ENCODE measurements at regions not wholly inside any gene's neighbourhood (a gene's known extent, or its start where the extent isn't known, plus 50 kb on each side); places are given as distances from the start of the nearest gene placed in this dataset.

DNA sequence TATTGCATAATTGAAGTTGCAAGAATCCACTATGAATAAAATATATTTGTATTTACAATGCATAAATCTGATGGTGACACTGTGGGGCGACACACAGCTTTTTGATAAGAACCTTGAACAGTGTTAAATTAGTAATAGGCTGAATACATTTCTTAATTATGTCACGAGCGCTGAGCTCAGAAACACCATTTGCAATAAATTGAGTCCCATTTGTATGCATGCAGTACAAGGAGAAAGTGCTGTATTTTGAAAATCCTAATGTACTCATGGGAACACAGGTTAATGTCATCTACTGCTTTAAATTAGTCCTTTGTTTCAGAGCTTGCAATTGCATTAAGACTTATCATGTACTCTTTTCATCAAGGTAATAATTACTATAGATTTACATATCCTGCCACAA lies 579.5 kb downstream of the RBFOX1 start:
- no peak for DNase-seq (ENCODE audit: low spot score, unreplicated experiment)
- no peaks in the 10 kb centered on the region for H3K9me3 Mint-ChIP-seq (ENCODE audit: low read depth)
- no peaks in the 10 kb centered on the region for H3K36me3 Mint-ChIP-seq (ENCODE audit: insufficient read depth)
- H3K4me1 Mint-ChIP-seq (ENCODE audit: low read depth), result peaks cover 2% of the 10 kb centered on the region
- TF ChIP-seq CTCF (IDR thresholded peaks at IDR 0.05; ENCODE audit: unreplicated experiment), result no peak
- no peaks in the 10 kb centered on the region for H3K27me3 Mint-ChIP-seq
- no peak overlapping the region for H3K27ac Mint-ChIP-seq
- no peak overlapping the region for H3K4me3 Mint-ChIP-seq (ENCODE audit: low read depth)

GRCh38 chr16:7910116-7910515 lies 577.5 kb downstream of the RBFOX1 start:
- DNase-seq (ENCODE audit: low spot score, unreplicated experiment), result no peak
- Mint-ChIP-seq H3K9me3 (ENCODE audit: low read depth) (no peaks in the 10 kb centered on the region), H3K27me3 (no peaks in the 10 kb centered on the region), H3K36me3 (ENCODE audit: insufficient read depth) (no peaks in the 10 kb centered on the region), H3K27ac (no peak overlapping the region), H3K4me3 (ENCODE audit: low read depth) (no peak overlapping the region), H3K4me1 (ENCODE audit: low read depth) (peaks cover 2% of the 10 kb centered on the region)
- TF ChIP-seq CTCF (IDR thresholded peaks at IDR 0.05; ENCODE audit: unreplicated experiment), result no peak

DNA sequence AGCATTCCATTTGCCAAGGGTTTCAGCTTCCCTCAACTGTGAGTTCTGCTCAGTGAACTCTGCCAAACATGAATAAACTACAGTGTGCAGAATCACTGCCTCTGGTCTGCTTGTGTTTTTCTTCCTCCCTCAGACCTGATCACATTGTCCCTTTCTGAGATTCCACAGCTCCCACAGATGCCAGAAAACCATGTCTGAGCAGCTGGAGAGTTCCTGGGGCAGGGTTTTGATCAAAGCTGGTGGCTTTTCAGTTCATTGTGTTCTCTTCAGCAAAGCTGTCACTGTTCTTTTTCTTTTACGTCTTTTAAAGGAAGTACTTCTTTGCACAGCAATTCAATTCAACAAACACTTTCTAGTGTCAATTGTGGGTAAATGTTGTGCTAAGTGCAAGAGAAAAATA lies 555.8 kb downstream of the RBFOX1 start:
- Mint-ChIP-seq H3K4me3 (ENCODE audit: low read depth) (no peak overlapping the region), H3K27ac (no peak overlapping the region), H3K9me3 (ENCODE audit: low read depth) (no peaks in the 10 kb centered on the region), H3K4me1 (ENCODE audit: low read depth) (no peaks in the 10 kb centered on the region), H3K27me3 (peaks cover 13% of the 10 kb centered on the region), H3K36me3 (ENCODE audit: insufficient read depth) (no peaks in the 10 kb centered on the region)
- TF ChIP-seq CTCF (IDR thresholded peaks at IDR 0.05; ENCODE audit: unreplicated experiment), result no peak
- DNase-seq (ENCODE audit: low spot score, unreplicated experiment), result no peak

GRCh38 chr16:7887316-7887715 lies 554.7 kb downstream of the RBFOX1 start:
- Mint-ChIP-seq H3K4me1 (ENCODE audit: low read depth) (no peaks in the 10 kb centered on the region), H3K27ac (no peak overlapping the region)
- no peak for TF ChIP-seq CTCF (IDR thresholded peaks at IDR 0.05; ENCODE audit: unreplicated experiment)

DNA sequence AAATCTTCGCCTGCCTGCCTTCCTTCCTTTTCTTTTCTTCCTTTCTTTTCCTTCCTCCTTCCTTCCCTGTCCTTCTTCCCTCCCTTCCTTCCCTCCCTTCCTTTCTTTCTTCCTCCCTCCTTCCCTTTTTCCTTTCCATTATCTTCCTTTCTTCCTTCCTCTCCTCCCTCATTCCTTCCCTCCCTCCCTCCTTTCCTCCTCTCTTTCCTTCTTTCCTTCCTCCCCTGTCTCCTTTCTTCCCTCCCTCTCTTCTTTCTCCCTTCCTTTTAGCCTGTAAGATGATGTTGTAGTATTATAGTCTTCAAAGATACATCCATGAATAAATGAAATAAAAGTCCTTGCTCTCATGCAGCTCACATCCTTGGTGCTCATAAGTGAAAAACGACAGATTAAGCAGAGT lies 539.3 kb downstream of the RBFOX1 start:
- H3K36me3 Mint-ChIP-seq (ENCODE audit: insufficient read depth), result no peaks in the 10 kb centered on the region
- H3K9me3 Mint-ChIP-seq (ENCODE audit: low read depth), result peaks cover 4% of the 10 kb centered on the region
- H3K27me3 Mint-ChIP-seq, result peaks cover 7% of the 10 kb centered on the region
- no peak for TF ChIP-seq CTCF (IDR thresholded peaks at IDR 0.05; ENCODE audit: unreplicated experiment)
- H3K4me3 Mint-ChIP-seq (ENCODE audit: low read depth), result no peak overlapping the region
- no peak overlapping the region for H3K27ac Mint-ChIP-seq
- H3K4me1 Mint-ChIP-seq (ENCODE audit: low read depth), result no peaks in the 10 kb centered on the region
- DNase-seq (ENCODE audit: low spot score, unreplicated experiment), result no peak

More at GRCh38 chr16:7887316-7887715, 554.7 kb downstream of the RBFOX1 start:
- H3K4me3 Mint-ChIP-seq (ENCODE audit: low read depth), result no peak overlapping the region
- DNase-seq (ENCODE audit: low spot score, unreplicated experiment), result no peak
- no peaks in the 10 kb centered on the region for H3K36me3 Mint-ChIP-seq (ENCODE audit: insufficient read depth)
- H3K27me3 Mint-ChIP-seq, result peaks cover 11% of the 10 kb centered on the region
- no peaks in the 10 kb centered on the region for H3K9me3 Mint-ChIP-seq (ENCODE audit: low read depth)
